ENCODE measurements at regions not wholly inside any gene's neighbourhood (a gene's known extent, or its start where the extent isn't known, plus 50 kb on each side); places are given as distances from the start of the nearest gene placed in this dataset.
"Not testable (repeated sequence)": the region's sequence is repeated elsewhere in the genome, so short reads cannot be mapped to it uniquely, and the experiment has no call there.

GRCh38 chr11:11715075-11715474, 93.3 kb upstream of the GALNT18 start:
- TF ChIP-seq, protein P1, sequence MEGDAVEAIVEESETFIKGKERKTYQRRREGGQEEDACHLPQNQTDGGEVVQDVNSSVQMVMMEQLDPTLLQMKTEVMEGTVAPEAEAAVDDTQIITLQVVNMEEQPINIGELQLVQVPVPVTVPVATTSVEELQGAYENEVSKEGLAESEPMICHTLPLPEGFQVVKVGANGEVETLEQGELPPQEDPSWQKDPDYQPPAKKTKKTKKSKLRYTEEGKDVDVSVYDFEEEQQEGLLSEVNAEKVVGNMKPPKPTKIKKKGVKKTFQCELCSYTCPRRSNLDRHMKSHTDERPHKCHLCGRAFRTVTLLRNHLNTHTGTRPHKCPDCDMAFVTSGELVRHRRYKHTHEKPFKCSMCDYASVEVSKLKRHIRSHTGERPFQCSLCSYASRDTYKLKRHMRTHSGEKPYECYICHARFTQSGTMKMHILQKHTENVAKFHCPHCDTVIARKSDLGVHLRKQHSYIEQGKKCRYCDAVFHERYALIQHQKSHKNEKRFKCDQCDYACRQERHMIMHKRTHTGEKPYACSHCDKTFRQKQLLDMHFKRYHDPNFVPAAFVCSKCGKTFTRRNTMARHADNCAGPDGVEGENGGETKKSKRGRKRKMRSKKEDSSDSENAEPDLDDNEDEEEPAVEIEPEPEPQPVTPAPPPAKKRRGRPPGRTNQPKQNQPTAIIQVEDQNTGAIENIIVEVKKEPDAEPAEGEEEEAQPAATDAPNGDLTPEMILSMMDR (IDR thresholded peaks at IDR 0.05): not testable (repeated sequence)
- TF ChIP-seq EZH2 (IDR thresholded peaks at IDR 0.05; ENCODE audit: borderline replicate concordance, insufficient read depth, low read depth, low read length, poor library complexity, severe bottlenecking): not testable (repeated sequence)

Measured in B cell (primary cell).